ENCODE measurements at regions not wholly inside any gene's neighbourhood (a gene's known extent, or its start where the extent isn't known, plus 50 kb on each side); places are given as distances from the start of the nearest gene placed in this dataset.

DNA sequence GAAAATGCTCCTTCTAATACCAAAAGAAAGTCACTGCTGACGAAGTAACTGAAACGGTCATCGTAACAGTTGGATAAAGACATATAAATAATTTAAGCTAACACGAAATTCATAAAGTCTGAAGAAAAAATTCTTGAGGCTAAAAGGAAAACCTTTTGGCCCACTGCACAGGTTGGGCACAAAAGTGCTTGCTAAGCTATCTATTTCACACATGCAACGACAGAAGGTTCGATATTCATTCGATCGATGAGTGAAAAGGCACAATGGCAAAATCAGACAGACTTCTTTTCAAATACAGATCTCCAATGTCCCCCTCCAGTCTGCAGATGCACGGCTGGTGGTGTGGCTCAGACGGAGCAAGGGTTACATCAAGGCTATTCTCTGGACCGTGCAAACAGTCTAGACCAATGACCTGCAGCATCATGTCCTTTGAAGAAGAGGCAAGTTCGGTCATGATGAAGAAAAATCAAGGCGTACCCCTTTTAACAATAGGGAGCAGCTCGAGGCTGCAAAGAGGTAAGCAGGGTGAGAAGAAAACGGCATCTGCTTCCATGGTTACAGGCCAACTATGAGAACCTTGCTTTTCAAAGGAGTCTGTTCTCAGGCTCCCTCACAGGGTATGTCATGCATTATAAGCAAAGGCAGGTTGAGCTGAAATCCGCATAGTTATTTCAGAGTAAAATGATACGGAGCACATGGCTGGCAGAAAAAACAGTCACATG is 579.6 kb downstream of the USP25 start:
- no peak for DNase-seq

- no peak for DNase-seq
These were observed 580.4 kb downstream of the USP25 start for GRCh38 chr21:16310176-16310575.

- DNase-seq: no peak
These were observed 581.4 kb downstream of the USP25 start for GRCh38 chr21:16311229-16311628.

DNA sequence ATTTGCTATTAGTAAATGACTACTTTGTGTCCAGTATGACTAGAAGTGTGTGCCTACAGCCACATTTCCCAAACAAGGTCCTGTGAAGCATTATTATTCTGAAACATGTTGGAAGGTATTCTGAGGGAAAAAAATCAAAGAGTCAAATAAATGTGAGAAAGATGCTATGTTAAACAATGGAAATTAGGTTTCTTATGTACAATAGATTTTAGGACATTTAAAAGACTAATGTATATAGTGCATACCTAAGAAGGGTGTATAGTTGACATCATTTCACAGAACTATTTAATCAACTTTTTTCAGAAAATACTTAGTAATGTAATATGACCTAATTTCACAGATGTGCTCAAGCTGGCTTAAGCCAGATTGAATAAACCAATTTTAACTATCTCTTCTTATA is 582.5 kb downstream of the USP25 start:
- no peak for DNase-seq

- no peak for DNase-seq
These were observed 585.4 kb downstream of the USP25 start for GRCh38 chr21:16315223-16315622.

DNA sequence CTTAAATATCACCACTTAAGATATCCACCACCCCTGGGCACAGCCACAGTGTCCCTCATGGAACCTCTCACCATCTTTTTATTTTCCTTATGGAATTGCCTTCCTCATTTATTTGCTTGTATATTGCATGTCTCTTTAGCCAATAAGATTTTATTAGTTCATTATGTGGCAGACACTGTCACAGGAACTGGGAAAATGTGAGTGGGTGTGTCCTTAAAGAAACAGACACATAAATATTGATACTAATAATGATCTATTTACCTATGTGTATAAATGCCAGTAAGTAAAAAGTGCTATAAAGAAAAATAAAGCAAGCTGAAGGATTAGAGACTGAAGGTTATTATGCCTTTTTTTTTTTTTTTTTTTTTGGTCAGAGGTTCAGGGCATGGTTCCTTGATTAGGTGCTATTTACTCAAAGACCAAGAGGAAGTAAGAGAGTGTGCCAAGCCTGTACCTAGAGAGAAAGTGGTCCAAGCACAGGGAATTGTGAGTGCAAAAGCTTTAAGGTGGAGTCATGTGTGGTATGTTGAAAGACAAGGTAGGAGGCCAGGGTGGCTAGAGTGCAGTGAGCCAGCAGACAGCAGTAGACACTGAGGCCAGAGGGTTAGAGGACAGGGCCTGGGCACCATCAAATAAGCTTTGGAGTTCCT is 589.0 kb downstream of the USP25 start:
- DNase-seq: no peak

DNA sequence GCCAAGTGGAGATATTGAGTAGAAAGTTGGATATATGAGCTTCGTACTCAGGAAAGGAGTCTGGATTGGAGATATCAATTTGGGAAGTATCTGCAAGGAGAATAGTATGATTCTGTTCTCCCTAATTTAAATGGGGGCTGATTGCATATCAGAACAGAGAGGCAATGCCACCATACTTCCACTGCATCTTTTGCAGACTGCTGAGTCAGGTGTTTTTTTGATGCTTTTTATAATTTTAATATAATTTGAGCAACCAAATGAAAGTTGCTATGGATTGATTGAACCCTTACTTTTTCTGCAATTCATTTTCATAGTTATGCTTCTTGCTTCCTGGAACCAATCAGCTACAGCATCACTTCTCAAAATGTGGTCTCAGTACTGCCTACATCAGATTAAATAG is 590.3 kb downstream of the USP25 start:
- no peak for DNase-seq

- no peak for DNase-seq
These were observed 592.7 kb downstream of the USP25 start for GRCh38 chr21:16322454-16322853.

GRCh38 chr21:16323596-16323995 is 593.8 kb downstream of the USP25 start:
- DNase-seq: no peak

GRCh38 chr21:16324630-16325029 is 594.8 kb downstream of the USP25 start:
- DNase-seq: no peak

DNA sequence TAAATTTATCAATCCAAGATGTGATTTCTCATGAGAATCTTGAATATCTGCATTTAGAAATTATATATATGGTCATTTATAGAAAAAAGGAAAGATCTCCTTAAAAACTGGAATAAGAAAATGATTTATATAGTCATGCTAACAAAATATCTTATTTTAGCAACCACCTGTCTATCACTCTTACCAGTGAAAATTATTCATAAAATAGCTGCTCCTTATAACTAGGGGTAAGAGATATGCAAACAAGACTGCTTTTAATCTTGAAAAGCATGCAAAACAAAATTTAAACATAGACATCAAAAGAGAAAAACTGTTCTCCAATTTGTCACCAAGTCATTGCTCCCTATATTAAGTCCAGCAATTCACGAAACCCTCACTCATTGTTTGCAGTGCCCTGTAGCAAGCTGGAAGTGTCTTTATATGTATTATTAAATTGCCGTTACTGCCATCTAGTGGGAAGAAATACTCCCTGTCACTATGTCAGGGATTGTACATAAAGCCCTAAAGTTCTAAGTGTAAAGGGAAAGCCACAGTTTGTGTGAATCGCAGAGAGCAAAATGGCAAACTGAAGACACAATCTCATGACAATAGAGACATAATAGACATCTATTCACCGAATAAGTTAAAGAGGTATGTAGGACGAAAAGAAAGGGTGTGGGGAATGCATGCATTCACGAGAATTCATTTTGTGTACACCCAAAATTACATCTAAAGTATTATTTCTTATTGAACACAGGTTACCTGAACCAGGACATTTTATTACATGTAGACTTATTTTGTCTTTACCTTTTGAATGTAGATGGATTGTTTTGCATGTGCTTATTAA is 600.5 kb downstream of the USP25 start:
- no peak for DNase-seq

DNA sequence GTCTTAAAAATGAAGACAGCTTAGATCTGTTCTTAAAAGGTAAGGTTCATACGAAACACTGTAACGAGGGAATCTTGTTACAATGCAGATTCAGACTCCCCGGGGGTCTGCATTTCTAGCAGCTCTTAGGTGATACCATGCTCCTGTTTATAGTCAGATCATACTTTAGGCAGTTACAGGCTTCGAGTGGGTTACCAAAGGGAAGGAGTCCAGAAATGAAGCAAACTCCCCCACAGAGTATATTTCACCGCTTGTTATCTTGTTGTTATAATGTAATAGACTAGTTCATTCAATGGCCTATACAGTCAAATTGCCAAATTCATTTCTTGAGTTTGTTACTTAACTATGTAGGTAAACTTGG is 601.1 kb downstream of the USP25 start:
- DNase-seq: no peak

DNA sequence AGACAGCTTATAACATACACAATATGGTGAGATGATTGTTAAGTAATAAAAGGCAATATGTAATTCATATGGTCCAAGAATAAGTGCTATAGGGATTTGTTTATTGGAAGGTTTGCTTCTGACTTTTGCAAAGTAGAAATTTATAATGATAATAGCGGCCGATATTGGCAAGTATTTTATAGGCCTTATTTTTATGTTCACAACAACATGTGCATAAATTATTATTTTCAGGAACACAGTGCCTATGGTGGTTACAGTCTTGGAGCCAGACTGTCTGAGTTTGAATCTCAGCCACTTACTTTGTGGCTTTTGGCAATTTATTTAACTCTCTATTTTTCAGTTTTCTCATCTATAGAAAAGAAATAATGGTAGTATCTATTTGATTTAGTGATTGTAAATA is 607.5 kb downstream of the USP25 start:
- DNase-seq: no peak

DNA sequence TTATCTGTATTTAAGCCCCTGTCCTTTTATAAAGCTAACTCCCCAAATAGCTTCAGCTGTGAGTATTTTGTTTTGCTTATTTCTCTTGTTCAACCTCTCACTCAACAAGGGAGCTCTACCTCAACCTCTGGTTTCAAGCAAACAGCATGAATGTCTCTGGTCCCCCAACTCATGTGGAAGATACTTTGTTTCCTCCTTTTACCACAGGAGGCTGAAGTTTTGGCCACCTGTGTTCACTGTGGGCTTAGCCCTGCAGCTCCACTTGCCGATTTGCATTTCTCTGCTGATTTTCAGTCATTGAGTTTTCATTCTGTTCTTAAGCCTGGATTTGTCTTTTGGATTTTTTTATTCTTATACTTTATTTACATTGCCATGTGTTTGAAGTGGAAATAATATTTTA is 613.1 kb downstream of the USP25 start:
- DNase-seq: no peak

DNA sequence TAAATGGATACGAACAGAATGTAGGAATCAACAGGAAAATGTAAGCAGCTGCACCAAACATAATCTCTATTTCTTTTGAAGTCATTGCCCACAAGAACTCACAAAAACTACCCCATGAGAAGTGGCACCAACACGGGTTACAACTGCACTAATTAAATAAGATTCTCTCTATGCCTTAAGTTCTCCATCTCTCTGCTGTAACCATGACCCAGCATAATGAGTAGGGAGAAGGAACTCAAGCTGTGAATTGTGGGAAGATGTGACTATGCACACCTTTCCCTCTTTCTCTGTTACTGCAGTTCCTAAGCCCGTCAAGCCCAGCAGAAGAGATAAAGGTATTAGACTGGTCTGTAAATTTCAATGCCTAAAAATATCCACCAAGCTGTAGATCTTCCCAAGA is 614.0 kb downstream of the USP25 start:
- DNase-seq: no peak

- no peak for DNase-seq
These were observed 616.0 kb downstream of the USP25 start for GRCh38 chr21:16345757-16346156.

- DNase-seq: no peak
These were observed 617.4 kb downstream of the USP25 start for GRCh38 chr21:16347223-16347622.

DNA sequence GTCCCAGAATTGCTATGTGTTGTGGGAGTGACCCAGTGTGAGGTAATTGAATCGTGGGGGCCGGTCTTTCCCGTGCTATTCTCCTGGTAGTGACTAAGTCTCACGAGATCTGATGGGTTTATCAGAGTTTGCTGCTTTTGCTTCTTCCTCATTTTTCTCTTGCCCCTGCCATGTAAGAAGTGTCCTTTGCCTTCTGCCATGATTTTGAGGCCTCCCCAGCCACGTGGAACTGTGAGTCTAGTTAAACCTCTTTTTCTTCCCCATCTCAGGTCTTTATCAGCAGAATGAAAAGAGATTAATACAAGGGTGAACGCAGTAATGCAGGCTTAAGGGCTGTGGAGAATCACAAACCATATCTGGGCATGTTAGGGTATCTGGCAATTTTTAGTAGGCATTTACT is 624.0 kb downstream of the USP25 start:
- no peak for DNase-seq

DNA sequence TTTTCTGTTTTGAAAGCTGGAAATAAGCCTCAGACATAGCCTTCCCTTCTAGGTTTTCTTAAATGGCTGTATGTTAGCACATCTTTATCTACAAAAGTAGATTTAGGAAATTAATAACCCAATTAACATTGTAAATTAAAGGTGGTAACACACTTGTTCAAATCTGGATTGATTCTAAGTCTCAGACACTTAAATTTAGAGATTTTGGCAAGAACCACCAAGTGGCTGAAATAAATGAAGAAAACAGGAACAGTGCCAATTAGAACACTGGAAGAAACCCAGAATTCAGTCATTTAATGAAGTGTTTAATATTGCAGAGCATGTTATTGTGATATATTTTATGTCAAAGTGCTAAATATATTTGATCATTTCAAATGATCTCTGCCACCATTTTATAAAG is 628.2 kb downstream of the USP25 start:
- no peak for DNase-seq

DNA sequence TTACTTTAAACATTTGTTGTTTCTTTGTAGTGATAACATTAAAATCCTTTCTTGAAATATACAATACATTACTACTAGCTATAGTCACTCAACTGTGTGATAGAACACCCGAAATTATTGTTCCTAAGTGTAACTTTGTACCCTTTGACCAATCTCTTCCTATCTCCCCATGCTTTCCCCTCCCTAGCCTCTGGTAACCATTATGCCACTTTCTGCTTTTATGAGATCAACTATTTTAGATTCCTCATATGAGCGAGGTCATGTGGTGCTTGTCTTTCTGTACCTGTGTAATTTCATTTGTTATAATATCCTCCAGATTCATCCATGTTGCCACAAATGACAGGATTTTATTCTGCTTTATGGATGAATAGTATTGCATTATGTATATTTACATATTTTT is 629.0 kb downstream of the USP25 start:
- no peak for DNase-seq

DNA sequence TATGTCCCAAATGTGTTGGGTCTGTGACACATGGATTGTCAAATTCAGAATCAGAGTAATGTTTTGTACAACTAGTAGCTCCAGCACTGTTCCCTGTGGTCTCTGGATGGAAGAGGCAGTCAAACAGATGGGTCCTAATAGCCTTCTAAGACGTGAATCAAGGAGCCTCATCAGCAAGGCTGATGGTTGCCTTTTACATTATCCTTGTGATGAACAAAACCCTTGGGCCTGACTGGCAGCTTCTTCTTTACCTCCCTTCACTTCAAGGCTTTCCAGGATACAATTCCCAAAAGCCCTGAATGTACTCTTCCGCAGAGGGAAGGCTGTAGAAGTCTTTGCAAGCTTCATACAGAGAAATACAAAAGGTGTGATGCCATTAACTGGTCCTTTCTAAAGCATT is 633.3 kb downstream of the USP25 start:
- no peak for DNase-seq

DNA sequence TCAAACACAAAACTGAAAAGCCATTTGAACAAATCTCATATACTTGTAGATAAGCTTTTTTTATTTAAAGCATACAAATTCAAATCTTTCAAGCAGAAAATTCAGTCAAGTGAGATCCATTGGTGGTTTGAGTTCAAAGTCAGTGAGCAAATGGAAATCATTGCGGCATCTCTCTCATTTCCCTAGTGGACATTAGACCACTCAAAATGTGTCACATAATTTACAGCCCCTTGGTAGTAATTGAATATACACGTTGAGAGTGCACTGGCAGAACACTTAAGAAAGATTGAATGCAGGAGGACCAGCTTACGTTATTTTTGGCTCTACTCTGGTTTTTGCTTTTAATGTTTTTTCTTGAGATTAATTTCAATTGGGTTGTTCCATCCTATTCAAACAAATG is 633.7 kb downstream of the USP25 start:
- no peak for DNase-seq

DNA sequence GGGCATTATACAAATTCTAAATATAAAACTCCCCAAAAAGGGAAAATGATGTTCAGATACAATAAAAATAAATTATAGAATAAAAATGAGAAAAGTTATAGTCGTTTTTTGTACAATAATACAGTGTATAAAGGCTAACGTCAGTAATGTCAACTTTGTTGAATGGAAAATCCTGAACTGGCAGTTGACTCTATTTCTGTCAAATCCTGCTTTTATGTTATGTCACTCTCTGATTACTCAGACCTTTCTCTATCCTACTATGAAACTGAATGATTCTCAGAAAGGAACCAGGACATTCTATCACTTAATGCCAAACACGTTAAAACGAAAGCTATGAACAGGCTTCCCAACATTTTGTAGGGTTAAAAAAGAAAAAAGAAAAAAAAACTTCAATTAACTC is 636.4 kb downstream of the USP25 start:
- DNase-seq: no peak

DNA sequence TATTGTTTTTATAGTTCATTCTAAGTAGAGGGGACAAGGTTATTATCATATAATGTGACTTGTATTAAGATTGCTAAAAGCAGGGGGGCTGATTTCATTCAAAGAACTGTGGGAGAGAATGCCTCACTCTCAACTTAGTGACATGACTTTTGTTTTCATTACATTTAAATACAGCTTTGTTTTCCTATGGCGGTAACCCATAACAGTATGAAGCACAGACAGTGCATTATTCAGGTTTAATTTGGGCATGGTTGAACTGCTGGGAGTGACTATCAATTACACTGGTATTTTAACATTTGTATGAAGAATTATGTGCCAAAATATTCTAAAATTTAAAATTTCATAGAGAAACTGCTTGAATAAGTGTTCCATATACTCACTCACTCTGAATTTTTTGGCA is 637.3 kb downstream of the USP25 start:
- DNase-seq: no peak

Measured in T-helper 9 cell (primary cell).